ENCODE measurements at regions not wholly inside any gene's neighbourhood (a gene's known extent, or its start where the extent isn't known, plus 50 kb on each side); places are given as distances from the start of the nearest gene placed in this dataset.
"Not testable (repeated sequence)": the region's sequence is repeated elsewhere in the genome, so short reads cannot be mapped to it uniquely, and the experiment has no call there.

DNA sequence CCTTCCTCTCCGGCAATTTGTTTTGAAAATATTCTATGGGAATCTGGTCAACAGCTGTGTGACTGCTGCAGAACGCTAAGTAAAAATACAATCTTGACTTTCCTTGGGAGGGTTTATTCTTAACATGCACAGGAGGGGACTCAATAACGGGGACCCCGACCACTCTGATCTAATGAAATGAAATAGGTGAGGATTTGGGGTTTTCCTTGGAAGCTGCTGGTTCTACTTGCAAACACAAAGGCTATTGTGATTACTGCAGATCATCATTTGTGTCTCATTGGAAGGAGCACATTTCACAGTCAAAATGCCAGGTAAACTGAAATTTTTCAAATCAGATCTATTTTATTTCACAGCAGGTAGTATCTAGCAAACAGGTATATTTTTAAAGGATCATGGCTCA lies 366.1 kb downstream of the SHANK2 start:
- DNase-seq: no peak

GRCh38 chr11:70886676-70887541 lies 365.5 kb downstream of the SHANK2 start:
- DNase-seq: no peak

DNA sequence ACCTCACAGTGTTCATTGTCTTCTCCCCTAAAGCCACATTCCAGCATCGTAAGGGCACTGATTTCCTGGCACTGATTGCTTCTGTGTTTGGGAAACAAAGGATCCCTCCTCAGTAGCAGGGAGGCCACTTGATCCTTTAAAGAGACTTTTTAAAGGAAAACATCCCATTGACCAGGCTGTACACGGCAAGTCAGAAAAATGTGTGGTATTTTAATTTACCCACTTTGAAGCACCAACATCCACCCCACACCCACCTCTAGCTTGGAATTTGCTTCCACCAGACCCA lies 364.9 kb downstream of the SHANK2 start:
- DNase-seq: no peak

DNA sequence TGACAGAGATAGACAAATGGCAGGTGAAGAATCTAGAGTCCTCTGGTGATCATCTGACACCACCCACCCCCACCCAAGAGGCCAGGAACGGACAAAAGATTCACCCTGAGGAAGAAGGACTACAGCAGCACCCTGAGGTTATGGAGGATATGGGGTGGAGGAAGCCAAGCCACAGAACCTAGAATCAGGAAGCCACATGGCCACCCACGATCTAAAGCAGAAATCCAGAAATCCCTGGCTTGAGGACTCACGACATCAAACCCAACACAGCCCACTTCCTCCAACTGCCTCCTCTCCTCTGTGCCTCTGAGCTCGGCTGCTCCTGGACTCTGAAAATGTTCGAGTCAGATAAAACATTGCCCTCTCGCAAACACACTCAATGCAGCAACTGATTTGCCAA lies 364.3 kb downstream of the SHANK2 start:
- no peak for DNase-seq

GRCh38 chr11:70889411-70889810 lies 363.0 kb downstream of the SHANK2 start:
- no peak for DNase-seq

GRCh38 chr11:70891844-70892380 lies 360.5 kb downstream of the SHANK2 start:
- DNase-seq: no peak

DNA sequence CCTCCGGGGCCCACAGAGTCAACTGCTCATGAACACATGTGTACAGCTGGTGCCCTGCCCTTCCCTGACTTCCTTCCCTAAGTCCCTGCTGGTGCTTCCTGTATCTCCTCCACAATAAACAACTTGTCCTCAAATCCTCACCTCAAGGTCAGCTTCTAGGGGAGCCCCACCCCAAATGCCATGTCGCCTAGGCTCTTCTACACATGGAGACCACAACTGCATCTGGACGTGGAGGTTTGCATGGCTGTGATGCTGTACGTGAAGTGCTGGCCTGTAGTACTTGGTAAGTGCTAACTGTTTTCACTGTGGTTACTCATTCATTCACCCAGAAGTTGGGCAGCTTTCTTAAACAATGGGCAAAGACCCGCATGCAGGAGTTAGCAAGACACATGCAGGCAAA lies 359.5 kb downstream of the SHANK2 start:
- DNase-seq: no peak

- DNase-seq: no peak
These were observed 357.6 kb downstream of the SHANK2 start for GRCh38 chr11:70894566-70895365.

DNA sequence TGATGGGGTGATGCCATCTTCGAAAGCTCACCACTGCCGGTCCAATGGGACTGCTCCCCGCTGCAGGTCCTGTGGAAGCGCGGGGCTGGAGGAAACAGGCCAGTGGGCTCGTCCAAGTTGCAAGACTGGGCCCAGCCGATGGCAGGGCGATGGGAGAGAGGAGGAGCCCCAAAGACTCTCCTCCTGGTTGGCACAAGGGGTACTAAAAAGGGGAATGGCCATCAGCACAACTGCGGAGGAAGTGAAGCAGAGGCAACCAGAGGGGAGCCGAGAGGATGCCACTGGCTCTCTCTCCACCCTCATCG lies 357.1 kb downstream of the SHANK2 start:
- DNase-seq: no peak

DNA sequence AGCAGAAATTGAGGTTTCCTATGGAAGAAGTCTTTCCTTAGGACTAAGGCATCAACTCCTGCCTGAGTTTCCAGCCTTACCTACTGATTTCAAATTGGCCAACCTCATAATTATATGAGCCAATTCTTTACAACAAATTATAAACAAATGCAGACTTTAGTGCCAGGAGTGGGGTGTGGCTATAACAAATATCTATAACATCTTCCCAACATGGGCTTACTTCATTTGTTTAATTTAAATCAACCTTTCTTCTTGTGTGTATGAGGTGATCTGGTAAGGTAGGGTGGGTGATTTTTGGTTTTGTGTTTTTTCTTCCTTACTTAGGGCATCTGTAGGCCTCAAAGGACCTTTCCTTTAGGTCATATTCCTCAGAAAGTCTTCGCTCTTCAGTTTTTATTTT lies 354.9 kb downstream of the SHANK2 start:
- DNase-seq: no peak

DNA sequence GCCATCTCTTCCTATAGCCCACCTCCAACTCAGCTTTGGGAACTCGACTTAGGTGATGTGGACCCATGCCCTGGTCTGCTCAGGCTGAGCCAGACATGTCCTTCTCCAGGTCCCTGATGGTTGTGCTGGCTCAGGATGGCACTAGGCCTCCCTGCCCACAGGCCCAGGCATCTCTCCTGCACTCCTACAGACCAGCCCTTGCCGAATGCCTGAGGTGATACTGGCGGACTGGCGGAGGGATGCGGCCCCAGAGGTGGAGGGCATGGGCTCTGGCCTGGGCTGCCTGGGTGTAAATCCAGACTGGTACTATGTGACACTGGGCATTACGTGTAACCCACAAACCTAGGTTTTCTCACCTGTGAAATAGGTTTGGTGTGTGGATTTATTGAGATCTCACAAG lies 352.8 kb downstream of the SHANK2 start:
- DNase-seq: no peak

- DNase-seq: no peak
These were observed 351.8 kb downstream of the SHANK2 start for GRCh38 chr11:70900540-70900939.

DNA sequence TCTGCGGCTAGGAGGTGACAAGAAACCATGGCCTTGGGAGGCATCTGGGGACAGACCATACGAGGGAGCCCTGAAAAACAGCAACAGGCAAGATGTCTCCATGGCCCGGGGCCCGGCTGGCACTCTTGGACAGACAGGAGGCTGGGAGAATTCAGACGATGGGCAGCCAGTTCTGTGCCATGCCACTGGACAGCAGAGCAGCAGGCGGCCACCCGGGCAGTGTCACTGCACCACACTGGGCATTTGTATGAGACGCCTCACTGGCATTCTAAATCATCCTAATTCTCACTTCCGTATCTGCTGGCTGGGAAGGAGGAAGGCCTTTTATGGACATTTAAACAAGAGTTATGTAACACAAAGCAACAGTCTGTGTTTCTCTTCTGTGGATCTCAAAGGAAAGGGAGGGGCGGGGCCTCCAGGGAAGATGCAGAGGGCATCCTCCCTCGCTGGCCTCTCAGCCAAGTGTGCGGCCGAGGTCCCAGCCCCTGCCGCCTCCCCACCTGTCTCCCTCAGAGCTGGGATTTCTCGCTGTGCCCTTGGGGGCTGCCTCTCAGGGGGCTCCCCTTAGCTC lies 350.3 kb downstream of the SHANK2 start:
- DNase-seq: no peak

- DNase-seq: not testable (repeated sequence)
These were observed 349.1 kb downstream of the SHANK2 start for GRCh38 chr11:70903229-70903628.

- DNase-seq: no peak
These were observed 346.3 kb downstream of the SHANK2 start for GRCh38 chr11:70906101-70906500.

DNA sequence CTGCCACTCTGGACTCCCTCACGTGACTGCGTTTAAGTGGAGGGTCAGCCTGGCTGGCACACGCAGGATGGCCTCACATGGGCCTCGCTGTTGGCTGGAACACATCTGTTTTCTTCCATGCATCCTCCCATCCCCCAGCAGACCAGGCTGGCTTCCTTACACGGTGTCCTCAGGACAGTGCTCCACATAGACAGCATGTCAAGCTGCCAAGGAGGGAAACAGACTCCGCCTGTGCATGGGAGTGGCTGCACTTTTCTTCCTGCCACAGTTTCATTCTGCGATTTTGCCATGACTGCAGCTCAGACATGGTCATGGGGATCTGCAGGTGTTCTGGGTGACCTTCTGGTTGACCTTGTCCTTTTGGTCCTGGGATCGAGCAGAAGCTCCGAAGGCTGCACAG lies 344.2 kb downstream of the SHANK2 start:
- DNase-seq: peak in 1 of 2 experiments; percentile 15

DNA sequence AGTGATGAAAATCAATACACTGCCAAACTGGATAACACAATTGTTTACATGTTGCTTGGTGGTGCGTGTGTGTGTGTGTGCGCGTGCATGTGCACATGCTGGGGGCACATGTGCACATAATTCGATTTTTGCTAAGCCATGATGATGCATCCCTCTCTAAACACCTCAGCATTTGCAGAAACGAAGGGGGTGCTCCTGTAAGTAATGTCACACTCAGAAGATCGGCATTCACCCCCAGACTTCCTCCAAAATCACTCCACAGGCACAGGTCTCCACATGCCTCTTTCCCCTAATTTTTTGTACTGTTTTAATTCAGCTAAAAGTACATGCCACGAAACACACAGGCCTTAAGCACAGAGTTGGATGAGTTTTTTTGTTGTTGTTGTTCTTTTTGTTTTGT lies 341.5 kb downstream of the SHANK2 start:
- no peak for DNase-seq

DNA sequence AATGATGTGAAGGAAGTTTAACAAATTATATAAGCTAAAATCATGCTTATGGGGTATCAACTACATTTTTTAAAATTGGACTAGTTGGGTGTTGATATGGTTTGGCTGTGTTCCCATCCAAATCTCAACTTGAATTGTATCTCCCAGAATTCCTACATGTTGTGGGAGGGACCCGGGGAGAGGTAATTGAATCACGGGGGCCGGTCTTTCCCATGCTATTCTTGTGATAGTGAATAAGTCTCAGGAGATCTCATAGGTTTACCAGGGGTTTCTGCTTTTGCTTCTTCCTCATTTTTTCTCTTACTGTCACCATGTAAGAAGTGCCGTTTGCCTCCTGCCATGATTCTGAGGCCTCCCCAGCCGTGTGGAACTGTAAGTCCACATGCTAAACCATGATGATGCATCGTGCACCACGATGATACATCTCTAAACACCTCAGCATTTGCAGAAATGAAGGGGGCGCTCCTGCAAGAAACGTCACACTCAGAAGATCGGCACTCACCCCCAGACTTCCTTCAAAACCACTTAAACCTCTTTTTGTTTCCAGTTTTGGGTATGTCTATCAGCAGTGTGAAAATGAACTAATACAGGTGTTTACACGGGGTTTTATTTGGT lies 340.0 kb downstream of the SHANK2 start:
- DNase-seq: no peak

GRCh38 chr11:70913715-70914231 lies 338.6 kb downstream of the SHANK2 start:
- DNase-seq: peak; percentile 92 to 96

DNA sequence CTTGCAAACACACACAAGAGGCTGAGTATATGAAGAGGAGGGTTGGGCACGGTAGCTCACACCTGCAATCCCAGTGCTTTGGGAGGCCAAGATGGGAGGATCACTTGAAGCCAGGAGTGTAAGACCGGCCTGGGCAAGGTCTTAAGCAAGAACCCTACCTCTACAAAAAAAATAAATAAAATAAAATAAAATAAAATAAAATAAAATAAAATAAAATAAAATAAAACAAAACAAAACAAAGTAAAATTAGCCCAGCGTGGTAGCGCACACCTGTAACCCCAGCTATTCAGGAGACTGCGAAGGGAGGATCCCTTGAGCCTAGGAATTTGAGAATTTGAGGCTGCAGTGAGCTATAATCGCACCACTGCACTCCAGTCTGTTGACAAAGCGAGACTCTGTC lies 337.9 kb downstream of the SHANK2 start:
- DNase-seq: no peak

DNA sequence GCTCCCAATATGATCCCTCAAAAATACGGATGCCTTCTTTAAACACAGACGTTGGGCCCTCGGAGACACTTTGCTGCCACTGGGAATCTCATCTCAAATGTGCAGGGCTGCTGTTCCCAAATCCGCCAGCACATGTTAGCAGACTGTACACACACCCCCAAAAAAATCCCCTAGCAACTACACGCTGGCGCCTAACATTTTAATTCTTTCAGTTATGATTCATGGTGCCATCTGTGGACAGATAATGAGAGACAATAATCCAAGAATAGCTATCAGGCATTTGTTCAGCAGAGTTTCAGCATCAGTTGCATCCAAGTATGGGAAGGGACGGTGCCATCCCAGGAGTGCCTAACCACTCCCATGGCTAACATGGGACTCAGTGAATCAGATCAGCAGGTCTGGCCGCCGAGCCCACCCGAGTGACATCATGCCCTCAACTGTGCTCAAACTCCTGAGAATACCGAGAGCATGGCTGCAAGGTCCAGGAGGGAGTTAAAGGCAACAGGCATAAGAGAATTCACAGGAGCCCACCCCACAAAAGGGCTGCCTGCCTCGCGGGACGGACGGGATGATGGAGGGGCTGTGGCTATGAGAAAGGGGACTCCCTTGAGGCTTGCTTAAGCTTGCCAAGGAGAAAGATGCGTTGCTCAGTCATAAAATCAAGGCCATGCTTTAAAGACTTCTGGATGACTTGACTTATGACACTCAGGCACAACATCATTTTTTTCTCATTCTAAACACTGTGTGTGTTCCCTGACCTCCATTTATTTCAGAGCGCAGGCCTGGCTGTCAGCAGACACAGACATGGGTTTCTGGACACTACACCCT lies 337.0 kb downstream of the SHANK2 start:
- DNase-seq: no peak

DNA sequence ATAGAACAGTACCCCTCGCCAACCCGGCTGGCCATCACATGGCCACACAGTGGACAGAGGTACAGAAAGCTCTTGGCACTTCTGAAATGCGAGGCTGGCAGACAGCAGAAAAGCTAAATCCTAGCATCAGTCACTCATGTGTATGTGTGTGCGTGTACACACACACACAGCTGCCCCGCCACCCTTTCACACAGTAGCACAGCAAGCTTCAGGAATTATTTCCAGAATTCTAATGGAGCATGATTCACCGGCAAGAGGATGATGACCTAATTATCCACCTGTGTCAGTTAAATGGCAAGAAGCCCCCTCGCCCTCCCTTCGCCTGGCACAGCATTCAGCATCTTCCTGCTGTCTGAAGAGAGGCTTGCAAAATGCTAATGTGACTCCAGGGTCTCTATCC lies 336.0 kb downstream of the SHANK2 start:
- DNase-seq: no peak
